A673 (cell line): ENCODE measurements at regions not wholly inside any gene's neighbourhood (a gene's known extent, or its start where the extent isn't known, plus 50 kb on each side); places are given as distances from the start of the nearest gene placed in this dataset.

Source experiments
- BruUV-seq: library from RNA; stranded (reverse); fragments of 400-500 nt; replicated peaks from 2 replicates; lab custom pipeline; 2021; lab: Mats Ljungman, UMichigan
- CTCF ChIA-PET: fragments of 300-600 bp; sonication (Branson Sonifier 250); formaldehyde crosslinking; loops from one replicate; lab custom pipeline; 2022; ENCODE audit warnings: antibody characterized with exemption; lab: Charles Lee
- POLR2A ChIA-PET: fragments of 300-600 bp; sonication (Branson Sonifier 250); formaldehyde crosslinking; loops from one replicate; lab custom pipeline; 2022; ENCODE audit warnings: antibody characterized with exemption; ENCODE audit not compliant: low non-redundant PET; lab: Charles Lee
- DNase-seq: peaks from one replicate; pipeline ENCODE4 v3.0.0-alpha.2; 2015; ENCODE audit warnings: low spot score
- H3K27ac ChIP-seq: fragments of 200-600 bp; sonication (generic); 2 replicates; pipeline ENCODE4 v1.5.1; 2016; ENCODE audit warnings: mixed run types, low read depth, mild to moderate bottlenecking, mixed read lengths, antibody characterized with exemption, low read length; ENCODE audit not compliant: poor library complexity, severe bottlenecking
- H3K27me3 ChIP-seq: fragments of 200-600 bp; sonication (generic); replicated peaks from 2 replicates; pipeline ENCODE4 v1.6.1; 2017; ENCODE audit warnings: mixed run types, low read depth, mild to moderate bottlenecking, mixed read lengths, antibody characterized with exemption, low read length; ENCODE audit not compliant: insufficient read depth, poor library complexity
- H3K36me3 ChIP-seq: fragments of 200-600 bp; sonication (generic); 2 replicates; pipeline ENCODE4 v1.6.1; 2016; ENCODE audit warnings: mixed run types, mild to moderate bottlenecking, mixed read lengths, antibody characterized with exemption, low read length; ENCODE audit not compliant: insufficient read depth, poor library complexity, severe bottlenecking
- H3K4me1 ChIP-seq: fragments of 200-600 bp; sonication (generic); 2 replicates; pipeline ENCODE4 v1.6.1; 2017; ENCODE audit warnings: mixed run types, mild to moderate bottlenecking, mixed read lengths, antibody characterized with exemption, low read length; ENCODE audit not compliant: insufficient read depth, poor library complexity, severe bottlenecking
- H3K4me3 ChIP-seq: fragments of 200-600 bp; sonication (generic); 2 replicates; pipeline ENCODE4 v1.5.1; 2016; ENCODE audit warnings: low read depth, mixed run types, mild to moderate bottlenecking, mixed read lengths, low read length; ENCODE audit not compliant: poor library complexity, severe bottlenecking
- H3K9me3 ChIP-seq: fragments of 200-600 bp; sonication (generic); 2 replicates; pipeline ENCODE4 v1.6.1; 2016; ENCODE audit warnings: mixed run types, low read depth, mild to moderate bottlenecking, mixed read lengths, antibody characterized with exemption, low read length; ENCODE audit not compliant: poor library complexity, severe bottlenecking
- CTCF ChIP-seq: fragments of 300-800, 200-600 bp; sonication (generic); conservative IDR thresholded peaks from 2 replicates; pipeline ENCODE4 v1.5.1; 2017; ENCODE audit warnings: low read depth, mild to moderate bottlenecking, antibody characterized with exemption, low read length, moderate library complexity, mixed read lengths
- EZH2 ChIP-seq: fragments of 200-600 bp; sonication (generic); IDR thresholded peaks from 2 replicates; pipeline ENCODE4 v1.6.1; 2017; ENCODE audit warnings: borderline replicate concordance, low read depth, mild to moderate bottlenecking, mixed read lengths, antibody characterized with exemption, low read length; ENCODE audit not compliant: poor library complexity, severe bottlenecking
- intact Hi-C: fragments of 100-400 bp; cut with micrococcal nuclease; formaldehyde crosslinking; loops from one replicate; pipeline ENCODE4 v1.10.0; 2022; ENCODE audit not compliant: unreplicated experiment

- ChIA-PET POLR2A (no interaction called here), CTCF (no interaction called here)
- BruUV-seq, result no TSS peak
- TF ChIP-seq CTCF (no peak), EZH2 (no peak)
- no peak for DNase-seq
- intact Hi-C loops, result no loop called here
- Histone ChIP-seq H3K4me3 (no peak overlapping the region), H3K27me3 (peaks cover 2% of the 10 kb centered on the region), H3K9me3 (no peaks in the 10 kb centered on the region), H3K36me3 (no peaks in the 10 kb centered on the region), H3K27ac (no peak overlapping the region), H3K4me1 (no peaks in the 10 kb centered on the region)
These were observed 195.4 kb upstream of the C1orf174 start for GRCh38 chr1:4095433-4095971.

- intact Hi-C loops, result no loop called here
These were observed 201.5 kb upstream of the C1orf174 start for GRCh38 chr1:4101459-4102161.

GRCh38 chr1:4105300-4105880 lies 205.3 kb upstream of the C1orf174 start:
- DNase-seq, result no peak
- intact Hi-C loops, result no loop called here
- Histone ChIP-seq H3K36me3 (no peaks in the 10 kb centered on the region), H3K4me3 (no peak overlapping the region), H3K9me3 (no peaks in the 10 kb centered on the region), H3K4me1 (no peaks in the 10 kb centered on the region), H3K27ac (no peak overlapping the region), H3K27me3 (peaks cover 37% of the 10 kb centered on the region)
- POLR2A ChIA-PET, result no interaction called here
- CTCF ChIA-PET, result no interaction called here
- no TSS peak for BruUV-seq
- TF ChIP-seq EZH2 (no peak), CTCF (no peak)

More at GRCh38 chr1:4101459-4102161, 201.5 kb upstream of the C1orf174 start:
- H3K9me3 ChIP-seq, result no peaks in the 10 kb centered on the region
- H3K36me3 ChIP-seq, result no peaks in the 10 kb centered on the region
- no peak overlapping the region for H3K27ac ChIP-seq
- no peak overlapping the region for H3K4me3 ChIP-seq
- BruUV-seq, result no TSS peak
- TF ChIP-seq CTCF (no peak), EZH2 (no peak)
- no peaks in the 10 kb centered on the region for H3K4me1 ChIP-seq
- no peak for DNase-seq
- H3K27me3 ChIP-seq, result peaks cover 11% of the 10 kb centered on the region
- CTCF ChIA-PET, result no interaction called here
- POLR2A ChIA-PET, result no interaction called here
